GM23338 (cell line): ENCODE measurements at regions not wholly inside any gene's neighbourhood (a gene's known extent, or its start where the extent isn't known, plus 50 kb on each side); places are given as distances from the start of the nearest gene placed in this dataset.

Experiments
- ATAC-seq: fragments of 200-7000 bp; cut with Tn5 transposase; 3 replicates; pipeline ENCODE4 v1.9.1; 2020
- DNase-seq: peaks from one replicate; pipeline ENCODE4 v3.0.0-alpha.2; 2015; ENCODE audit warnings: low spot score
- H2AFZ ChIP-seq: fragments of 200-600 bp; sonication (generic); 2 replicates; pipeline ENCODE4 v1.8.0; 2016; ENCODE audit warnings: antibody characterized with exemption, mild to moderate bottlenecking, moderate library complexity
- H3F3A ChIP-seq: fragments of 200-600 bp; sonication (generic); replicated peaks from 2 replicates; pipeline ENCODE4 v1.8.0; 2017; ENCODE audit warnings: antibody characterized with exemption, mixed run types, low read depth
- H3K27ac ChIP-seq: fragments of 200-600 bp; sonication (generic); 2 replicates; pipeline ENCODE4 v1.6.1; 2016; ENCODE audit warnings: low read depth
- H3K27me3 ChIP-seq: fragments of 200-600 bp; sonication (generic); 2 replicates; pipeline ENCODE4 v1.8.0; 2016; ENCODE audit warnings: mild to moderate bottlenecking, mixed run types, moderate library complexity; ENCODE audit not compliant: insufficient read depth
- H3K36me3 ChIP-seq: fragments of 200-600 bp; sonication (generic); 2 replicates; pipeline ENCODE4 v1.8.0; 2016; ENCODE audit warnings: mild to moderate bottlenecking; ENCODE audit not compliant: insufficient read depth
- H3K4me1 ChIP-seq: fragments of 200-600 bp; sonication (generic); 2 replicates; pipeline ENCODE4 v1.8.0; 2016; ENCODE audit warnings: mild to moderate bottlenecking, moderate library complexity; ENCODE audit not compliant: insufficient read depth
- H3K4me2 ChIP-seq: fragments of 200-600 bp; sonication (generic); 2 replicates; pipeline ENCODE4 v1.7.1; 2017; ENCODE audit warnings: mixed run types
- H3K4me3 ChIP-seq: fragments of 200-600 bp; sonication (generic); 2 replicates; pipeline ENCODE4 v1.6.1; 2016; ENCODE audit warnings: mixed run types
- H3K79me2 ChIP-seq: fragments of 200-600 bp; sonication (generic); replicated peaks from 2 replicates; pipeline ENCODE4 v1.8.0; 2017; ENCODE audit warnings: mild to moderate bottlenecking; ENCODE audit not compliant: insufficient read depth
- H3K9me2 ChIP-seq: fragments of 200-600 bp; sonication (generic); 2 replicates; pipeline ENCODE4 v1.8.0; 2017; ENCODE audit not compliant: insufficient read depth
- H4K20me1 ChIP-seq: fragments of 200-600 bp; sonication (generic); replicated peaks from 2 replicates; pipeline ENCODE4 v1.8.0; 2017; ENCODE audit warnings: mild to moderate bottlenecking; ENCODE audit not compliant: insufficient read depth
- H3K27ac Mint-ChIP-seq: 2 replicates; pipeline ENCODE4 v1.8.0; 2020; ENCODE audit warnings: inconsistent platforms, mild to moderate bottlenecking, moderate library complexity, mixed read lengths
- H3K27me3 Mint-ChIP-seq: 3 replicates; pipeline ENCODE4 v1.8.0; 2022; ENCODE audit warnings: low read depth, mild to moderate bottlenecking, moderate library complexity, mixed read lengths, inconsistent platforms; ENCODE audit not compliant: insufficient read depth, poor library complexity
- H3K36me3 Mint-ChIP-seq: 3 replicates; pipeline ENCODE4 v1.8.0; 2021; ENCODE audit warnings: low read depth, mild to moderate bottlenecking, inconsistent platforms, moderate library complexity, mixed read lengths
- H3K4me1 Mint-ChIP-seq: 3 replicates; pipeline ENCODE4 v1.8.0; 2020; ENCODE audit warnings: mild to moderate bottlenecking, inconsistent platforms, mixed read lengths
- H3K4me3 Mint-ChIP-seq: 3 replicates; pipeline ENCODE4 v1.8.0; 2021; ENCODE audit warnings: moderate library complexity, mild to moderate bottlenecking, inconsistent platforms, mixed read lengths
- H3K9me3 Mint-ChIP-seq: 3 replicates; pipeline ENCODE4 v1.8.0; 2020; ENCODE audit warnings: moderate library complexity, mild to moderate bottlenecking, inconsistent platforms, mixed read lengths
- CREB1 ChIP-seq: fragments of 250-450 bp; sonication (Bioruptor Pico); IDR thresholded peaks from 2 replicates; pipeline ENCODE4 v1.5.0; 2020; ENCODE audit warnings: low read depth, mild to moderate bottlenecking, moderate library complexity
- EZH2 ChIP-seq: fragments of 200-600 bp; sonication (generic); IDR thresholded peaks from one replicate; pipeline ENCODE4 v1.8.0; 2017; ENCODE audit warnings: antibody characterized with exemption, mild to moderate bottlenecking, low read depth; ENCODE audit not compliant: unreplicated experiment
- EZH2phosphoT487 ChIP-seq: fragments of 200-600 bp; sonication (generic); IDR thresholded peaks from one replicate; pipeline ENCODE4 v1.8.1; 2018; ENCODE audit warnings: antibody characterized with exemption; ENCODE audit not compliant: unreplicated experiment
- JUNB ChIP-seq: IDR thresholded peaks from one replicate; pipeline ENCODE4 v1.6.1; 2016; ENCODE audit warnings: antibody characterized with exemption; ENCODE audit not compliant: unreplicated experiment
- NANOG ChIP-seq: IDR thresholded peaks from 2 replicates; pipeline ENCODE4 v1.6.1; 2016; ENCODE audit warnings: antibody characterized with exemption, borderline replicate concordance
- POLR2AphosphoS5 ChIP-seq: IDR thresholded peaks from 2 replicates; pipeline ENCODE4 v1.6.1; 2016; ENCODE audit warnings: antibody characterized with exemption, low read depth
- STAT1 ChIP-seq: IDR thresholded peaks from one replicate; pipeline ENCODE4 v1.6.1; 2016; ENCODE audit warnings: antibody characterized with exemption; ENCODE audit not compliant: unreplicated experiment
- ZNF114 ChIP-seq: fragments of 250-450 bp; sonication (Bioruptor Pico); IDR thresholded peaks from 2 replicates; pipeline ENCODE4 v1.5.0; 2020; ENCODE audit warnings: mild to moderate bottlenecking, moderate library complexity
- ZNF331 ChIP-seq: fragments of 250-450 bp; sonication (Bioruptor Pico); IDR thresholded peaks from 2 replicates; pipeline ENCODE4 v1.5.0; 2020; ENCODE audit warnings: low read depth, mild to moderate bottlenecking, moderate library complexity
- TF ChIP-seq, protein P1 (sequence below): fragments of 250-450 bp; sonication (Bioruptor Pico); IDR thresholded peaks from 2 replicates; pipeline ENCODE4 v1.5.0; 2020; ENCODE audit warnings: mild to moderate bottlenecking, moderate library complexity
- TF ChIP-seq, protein P2 (sequence below): IDR thresholded peaks from one replicate; pipeline ENCODE4 v1.6.1; 2018; ENCODE audit warnings: antibody characterized with exemption; ENCODE audit not compliant: unreplicated experiment
- TF ChIP-seq, protein P3 (sequence below), 2 experiments: fragments of 200-600 bp in 1 of 2; sonication (generic) in 1 of 2; conservative IDR thresholded peaks; 2 replicates each; pipeline versions ENCODE4 v1.5.1 to v1.6.1; 2016 to 2017; ENCODE audit warnings: antibody characterized with exemption in 2 of 2, low read depth in 2 of 2, mild to moderate bottlenecking in 2 of 2, moderate library complexity in 1 of 2
- TF ChIP-seq, protein P4 (sequence below): IDR thresholded peaks from 2 replicates; pipeline ENCODE4 v1.6.1; 2016; ENCODE audit warnings: antibody characterized with exemption

DNA sequence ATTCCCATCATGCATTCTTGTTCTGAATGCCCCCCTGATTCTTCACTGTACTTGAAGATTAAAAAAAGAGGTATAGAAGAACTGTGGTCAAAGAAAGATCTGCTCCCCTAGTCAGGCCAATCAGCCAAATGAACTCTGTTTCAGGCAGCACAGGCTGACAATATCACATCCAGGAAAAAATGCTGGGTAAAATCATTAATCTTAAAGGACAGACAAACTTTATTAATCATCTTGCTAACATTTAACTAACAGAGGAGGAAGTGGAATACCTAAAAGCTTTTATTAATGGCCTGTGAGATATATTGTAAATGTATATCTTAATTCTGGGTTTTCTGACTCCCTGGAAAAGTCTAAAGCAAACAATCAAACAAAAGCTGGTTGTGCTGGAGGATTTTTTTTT lies 660.5 kb upstream of the PRMT6 start (continued):
- TF ChIP-seq, protein P1, sequence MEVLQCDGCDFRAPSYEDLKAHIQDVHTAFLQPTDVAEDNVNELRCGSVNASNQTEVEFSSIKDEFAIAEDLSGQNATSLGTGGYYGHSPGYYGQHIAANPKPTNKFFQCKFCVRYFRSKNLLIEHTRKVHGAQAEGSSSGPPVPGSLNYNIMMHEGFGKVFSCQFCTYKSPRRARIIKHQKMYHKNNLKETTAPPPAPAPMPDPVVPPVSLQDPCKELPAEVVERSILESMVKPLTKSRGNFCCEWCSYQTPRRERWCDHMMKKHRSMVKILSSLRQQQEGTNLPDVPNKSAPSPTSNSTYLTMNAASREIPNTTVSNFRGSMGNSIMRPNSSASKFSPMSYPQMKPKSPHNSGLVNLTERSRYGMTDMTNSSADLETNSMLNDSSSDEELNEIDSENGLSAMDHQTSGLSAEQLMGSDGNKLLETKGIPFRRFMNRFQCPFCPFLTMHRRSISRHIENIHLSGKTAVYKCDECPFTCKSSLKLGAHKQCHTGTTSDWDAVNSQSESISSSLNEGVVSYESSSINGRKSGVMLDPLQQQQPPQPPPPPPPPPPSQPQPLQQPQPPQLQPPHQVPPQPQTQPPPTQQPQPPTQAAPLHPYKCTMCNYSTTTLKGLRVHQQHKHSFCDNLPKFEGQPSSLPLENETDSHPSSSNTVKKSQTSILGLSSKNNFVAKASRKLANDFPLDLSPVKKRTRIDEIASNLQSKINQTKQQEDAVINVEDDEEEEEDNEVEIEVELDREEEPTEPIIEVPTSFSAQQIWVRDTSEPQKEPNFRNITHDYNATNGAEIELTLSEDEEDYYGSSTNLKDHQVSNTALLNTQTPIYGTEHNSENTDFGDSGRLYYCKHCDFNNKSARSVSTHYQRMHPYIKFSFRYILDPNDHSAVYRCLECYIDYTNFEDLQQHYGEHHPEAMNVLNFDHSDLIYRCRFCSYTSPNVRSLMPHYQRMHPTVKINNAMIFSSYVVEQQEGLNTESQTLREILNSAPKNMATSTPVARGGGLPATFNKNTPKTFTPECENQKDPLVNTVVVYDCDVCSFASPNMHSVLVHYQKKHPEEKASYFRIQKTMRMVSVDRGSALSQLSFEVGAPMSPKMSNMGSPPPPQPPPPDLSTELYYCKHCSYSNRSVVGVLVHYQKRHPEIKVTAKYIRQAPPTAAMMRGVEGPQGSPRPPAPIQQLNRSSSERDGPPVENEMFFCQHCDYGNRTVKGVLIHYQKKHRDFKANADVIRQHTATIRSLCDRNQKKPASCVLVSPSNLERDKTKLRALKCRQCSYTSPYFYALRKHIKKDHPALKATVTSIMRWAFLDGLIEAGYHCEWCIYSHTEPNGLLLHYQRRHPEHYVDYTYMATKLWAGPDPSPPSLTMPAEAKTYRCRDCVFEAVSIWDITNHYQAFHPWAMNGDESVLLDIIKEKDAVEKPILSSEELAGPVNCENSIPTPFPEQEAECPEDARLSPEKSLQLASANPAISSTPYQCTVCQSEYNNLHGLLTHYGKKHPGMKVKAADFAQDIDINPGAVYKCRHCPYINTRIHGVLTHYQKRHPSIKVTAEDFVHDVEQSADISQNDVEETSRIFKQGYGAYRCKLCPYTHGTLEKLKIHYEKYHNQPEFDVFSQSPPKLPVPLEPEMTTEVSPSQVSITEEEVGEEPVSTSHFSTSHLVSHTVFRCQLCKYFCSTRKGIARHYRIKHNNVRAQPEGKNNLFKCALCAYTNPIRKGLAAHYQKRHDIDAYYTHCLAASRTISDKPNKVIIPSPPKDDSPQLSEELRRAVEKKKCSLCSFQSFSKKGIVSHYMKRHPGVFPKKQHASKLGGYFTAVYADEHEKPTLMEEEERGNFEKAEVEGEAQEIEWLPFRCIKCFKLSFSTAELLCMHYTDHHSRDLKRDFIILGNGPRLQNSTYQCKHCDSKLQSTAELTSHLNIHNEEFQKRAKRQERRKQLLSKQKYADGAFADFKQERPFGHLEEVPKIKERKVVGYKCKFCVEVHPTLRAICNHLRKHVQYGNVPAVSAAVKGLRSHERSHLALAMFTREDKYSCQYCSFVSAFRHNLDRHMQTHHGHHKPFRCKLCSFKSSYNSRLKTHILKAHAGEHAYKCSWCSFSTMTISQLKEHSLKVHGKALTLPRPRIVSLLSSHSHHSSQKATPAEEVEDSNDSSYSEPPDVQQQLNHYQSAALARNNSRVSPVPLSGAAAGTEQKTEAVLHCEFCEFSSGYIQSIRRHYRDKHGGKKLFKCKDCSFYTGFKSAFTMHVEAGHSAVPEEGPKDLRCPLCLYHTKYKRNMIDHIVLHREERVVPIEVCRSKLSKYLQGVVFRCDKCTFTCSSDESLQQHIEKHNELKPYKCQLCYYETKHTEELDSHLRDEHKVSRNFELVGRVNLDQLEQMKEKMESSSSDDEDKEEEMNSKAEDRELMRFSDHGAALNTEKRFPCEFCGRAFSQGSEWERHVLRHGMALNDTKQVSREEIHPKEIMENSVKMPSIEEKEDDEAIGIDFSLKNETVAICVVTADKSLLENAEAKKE (CRISPR knock-in tag), result no peak
- no peak for TF ChIP-seq STAT1

DNA sequence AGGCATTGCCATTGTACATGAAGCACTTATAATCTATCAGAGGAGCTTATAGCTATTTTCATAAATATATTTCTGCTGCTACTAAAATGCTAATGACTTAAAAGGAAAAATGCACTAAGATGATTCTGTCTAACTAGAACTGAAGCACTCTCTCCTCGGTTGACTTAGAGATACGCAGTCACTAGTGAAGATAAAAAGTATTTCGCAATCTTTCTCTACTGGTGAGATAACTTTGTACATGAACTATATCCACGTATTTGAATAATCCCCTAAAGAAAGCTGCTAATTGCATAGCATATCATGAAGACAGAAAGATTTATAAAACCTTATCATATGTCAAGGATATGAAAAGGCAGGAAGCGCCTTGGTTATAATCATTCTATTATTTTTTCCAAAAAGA lies 658.1 kb upstream of the PRMT6 start:
- no peaks in the 10 kb centered on the region for H3F3A ChIP-seq
- TF ChIP-seq ZNF114 (no peak), ZNF331 (CRISPR knock-in tag) (no peak), POLR2AphosphoS5 (no peak), EZH2phosphoT487 (no peak), EZH2 (no peak), CREB1 (CRISPR knock-in tag) (no peak), JUNB (no peak), STAT1 (no peak), NANOG (no peak)
- TF ChIP-seq, protein P2, sequence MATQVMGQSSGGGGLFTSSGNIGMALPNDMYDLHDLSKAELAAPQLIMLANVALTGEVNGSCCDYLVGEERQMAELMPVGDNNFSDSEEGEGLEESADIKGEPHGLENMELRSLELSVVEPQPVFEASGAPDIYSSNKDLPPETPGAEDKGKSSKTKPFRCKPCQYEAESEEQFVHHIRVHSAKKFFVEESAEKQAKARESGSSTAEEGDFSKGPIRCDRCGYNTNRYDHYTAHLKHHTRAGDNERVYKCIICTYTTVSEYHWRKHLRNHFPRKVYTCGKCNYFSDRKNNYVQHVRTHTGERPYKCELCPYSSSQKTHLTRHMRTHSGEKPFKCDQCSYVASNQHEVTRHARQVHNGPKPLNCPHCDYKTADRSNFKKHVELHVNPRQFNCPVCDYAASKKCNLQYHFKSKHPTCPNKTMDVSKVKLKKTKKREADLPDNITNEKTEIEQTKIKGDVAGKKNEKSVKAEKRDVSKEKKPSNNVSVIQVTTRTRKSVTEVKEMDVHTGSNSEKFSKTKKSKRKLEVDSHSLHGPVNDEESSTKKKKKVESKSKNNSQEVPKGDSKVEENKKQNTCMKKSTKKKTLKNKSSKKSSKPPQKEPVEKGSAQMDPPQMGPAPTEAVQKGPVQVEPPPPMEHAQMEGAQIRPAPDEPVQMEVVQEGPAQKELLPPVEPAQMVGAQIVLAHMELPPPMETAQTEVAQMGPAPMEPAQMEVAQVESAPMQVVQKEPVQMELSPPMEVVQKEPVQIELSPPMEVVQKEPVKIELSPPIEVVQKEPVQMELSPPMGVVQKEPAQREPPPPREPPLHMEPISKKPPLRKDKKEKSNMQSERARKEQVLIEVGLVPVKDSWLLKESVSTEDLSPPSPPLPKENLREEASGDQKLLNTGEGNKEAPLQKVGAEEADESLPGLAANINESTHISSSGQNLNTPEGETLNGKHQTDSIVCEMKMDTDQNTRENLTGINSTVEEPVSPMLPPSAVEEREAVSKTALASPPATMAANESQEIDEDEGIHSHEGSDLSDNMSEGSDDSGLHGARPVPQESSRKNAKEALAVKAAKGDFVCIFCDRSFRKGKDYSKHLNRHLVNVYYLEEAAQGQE, result no peak
- TF ChIP-seq, protein P3, sequence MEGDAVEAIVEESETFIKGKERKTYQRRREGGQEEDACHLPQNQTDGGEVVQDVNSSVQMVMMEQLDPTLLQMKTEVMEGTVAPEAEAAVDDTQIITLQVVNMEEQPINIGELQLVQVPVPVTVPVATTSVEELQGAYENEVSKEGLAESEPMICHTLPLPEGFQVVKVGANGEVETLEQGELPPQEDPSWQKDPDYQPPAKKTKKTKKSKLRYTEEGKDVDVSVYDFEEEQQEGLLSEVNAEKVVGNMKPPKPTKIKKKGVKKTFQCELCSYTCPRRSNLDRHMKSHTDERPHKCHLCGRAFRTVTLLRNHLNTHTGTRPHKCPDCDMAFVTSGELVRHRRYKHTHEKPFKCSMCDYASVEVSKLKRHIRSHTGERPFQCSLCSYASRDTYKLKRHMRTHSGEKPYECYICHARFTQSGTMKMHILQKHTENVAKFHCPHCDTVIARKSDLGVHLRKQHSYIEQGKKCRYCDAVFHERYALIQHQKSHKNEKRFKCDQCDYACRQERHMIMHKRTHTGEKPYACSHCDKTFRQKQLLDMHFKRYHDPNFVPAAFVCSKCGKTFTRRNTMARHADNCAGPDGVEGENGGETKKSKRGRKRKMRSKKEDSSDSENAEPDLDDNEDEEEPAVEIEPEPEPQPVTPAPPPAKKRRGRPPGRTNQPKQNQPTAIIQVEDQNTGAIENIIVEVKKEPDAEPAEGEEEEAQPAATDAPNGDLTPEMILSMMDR (conservative IDR thresholded peaks at IDR 0.05; ENCODE audit: low read depth in 2 of 2), result no peak
- TF ChIP-seq, protein P4, sequence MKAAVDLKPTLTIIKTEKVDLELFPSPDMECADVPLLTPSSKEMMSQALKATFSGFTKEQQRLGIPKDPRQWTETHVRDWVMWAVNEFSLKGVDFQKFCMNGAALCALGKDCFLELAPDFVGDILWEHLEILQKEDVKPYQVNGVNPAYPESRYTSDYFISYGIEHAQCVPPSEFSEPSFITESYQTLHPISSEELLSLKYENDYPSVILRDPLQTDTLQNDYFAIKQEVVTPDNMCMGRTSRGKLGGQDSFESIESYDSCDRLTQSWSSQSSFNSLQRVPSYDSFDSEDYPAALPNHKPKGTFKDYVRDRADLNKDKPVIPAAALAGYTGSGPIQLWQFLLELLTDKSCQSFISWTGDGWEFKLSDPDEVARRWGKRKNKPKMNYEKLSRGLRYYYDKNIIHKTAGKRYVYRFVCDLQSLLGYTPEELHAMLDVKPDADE, result no peak

More for the DNA sequence above, 658.1 kb upstream of the PRMT6 start:
- no peak overlapping the region for H3K4me3 ChIP-seq
- no peaks in the 10 kb centered on the region for H3K79me2 ChIP-seq
- H2AFZ ChIP-seq, result no peak overlapping the region
- no peaks in the 10 kb centered on the region for H3K9me2 ChIP-seq
- no peaks in the 10 kb centered on the region for H3K36me3 Mint-ChIP-seq
- ATAC-seq (no peak), DNase-seq (no peak)
- no peaks in the 10 kb centered on the region for H3K27me3 Mint-ChIP-seq
- H3K9me3 Mint-ChIP-seq, result no peaks in the 10 kb centered on the region
- H3K4me1 ChIP-seq, result no peaks in the 10 kb centered on the region
- H3K27ac Mint-ChIP-seq, result no peak overlapping the region
- no peaks in the 10 kb centered on the region for H3K36me3 ChIP-seq
- H4K20me1 ChIP-seq, result no peaks in the 10 kb centered on the region
- H3K4me1 Mint-ChIP-seq, result peaks cover 4% of the 10 kb centered on the region; the same call in 1 of the 3 replicates
- no peak overlapping the region for H3K4me3 Mint-ChIP-seq
- H3K27ac ChIP-seq, result no peak overlapping the region
- H3K4me2 ChIP-seq, result no peak overlapping the region
- H3K27me3 ChIP-seq, result no peaks in the 10 kb centered on the region
